Immature natural killer cell (primary cell): ENCODE measurements at regions not wholly inside any gene's neighbourhood (a gene's known extent, or its start where the extent isn't known, plus 50 kb on each side); places are given as distances from the start of the nearest gene placed in this dataset.

Source experiments
- DNase-seq, 3 donors: peaks; one replicate each; pipeline ENCODE4 v3.0.0; 2022; ENCODE audit warnings: mixed read lengths in 1 of 3
- H3K27ac Mint-ChIP-seq, 6 donors: one replicate each; pipeline ENCODE4 v1.8.0; 2020; ENCODE audit warnings: mixed read lengths in 6 of 6, mild to moderate bottlenecking in 5 of 6, inconsistent platforms in 4 of 6, moderate library complexity in 3 of 6
- H3K27me3 Mint-ChIP-seq, 3 donors: one replicate each; pipeline ENCODE4 v1.8.0; 2020 to 2021; ENCODE audit warnings: low read depth in 3 of 3, mild to moderate bottlenecking in 3 of 3, mixed read lengths in 3 of 3, moderate library complexity in 3 of 3, inconsistent platforms in 1 of 3
- H3K36me3 Mint-ChIP-seq, 3 donors: one replicate each; pipeline ENCODE4 v1.8.0; 2020; ENCODE audit warnings: mixed read lengths in 3 of 3, inconsistent platforms in 2 of 3, mild to moderate bottlenecking in 2 of 3
- H3K4me1 Mint-ChIP-seq, 2 donors: one replicate each; pipeline ENCODE4 v1.8.0; 2020; ENCODE audit warnings: inconsistent platforms in 2 of 2, mild to moderate bottlenecking in 2 of 2, mixed read lengths in 2 of 2, moderate library complexity in 1 of 2
- H3K4me3 Mint-ChIP-seq, 5 donors: one replicate each; pipeline ENCODE4 v1.8.0; 2020; ENCODE audit warnings: mild to moderate bottlenecking in 5 of 5, mixed read lengths in 5 of 5, inconsistent platforms in 3 of 5, moderate library complexity in 3 of 5
- H3K9me3 Mint-ChIP-seq, 6 donors: one replicate each; pipeline ENCODE4 v1.8.0; 2020; ENCODE audit warnings: mild to moderate bottlenecking in 6 of 6, mixed read lengths in 6 of 6, inconsistent platforms in 4 of 6, moderate library complexity in 3 of 6

GRCh38 chrX:36909676-36910030 is 98.5 kb upstream of the FAM47C start:
- Mint-ChIP-seq H3K27ac (no peak overlapping the region), H3K4me3 (no peak overlapping the region), H3K9me3 (peaks cover 0 to 3% (median under 1%) of the 10 kb centered on the region in 6 donors), H3K4me1 (no peaks in the 10 kb centered on the region), H3K27me3 (peaks cover 0 to 2% (median 0%) of the 10 kb centered on the region in 3 donors), H3K36me3 (no peaks in the 10 kb centered on the region)
- no peak for DNase-seq

GRCh38 chrX:36913551-36913950 is 94.6 kb upstream of the FAM47C start:
- H3K27ac Mint-ChIP-seq: no peak overlapping the region
- no peak for DNase-seq
- no peaks in the 10 kb centered on the region for H3K4me1 Mint-ChIP-seq
- peaks cover 0 to 2% (median 1%) of the 10 kb centered on the region in 3 donors for H3K27me3 Mint-ChIP-seq
- H3K36me3 Mint-ChIP-seq: no peaks in the 10 kb centered on the region
- H3K9me3 Mint-ChIP-seq: peaks cover 0 to 2% (median 0%) of the 10 kb centered on the region in 6 donors
- no peak overlapping the region for H3K4me3 Mint-ChIP-seq

GRCh38 chrX:36916941-36917340 is 91.2 kb upstream of the FAM47C start:
- H3K4me1 Mint-ChIP-seq: no peaks in the 10 kb centered on the region
- H3K36me3 Mint-ChIP-seq: no peaks in the 10 kb centered on the region
- H3K27me3 Mint-ChIP-seq: peaks cover 0 to 1% (median 0%) of the 10 kb centered on the region in 3 donors
- no peak overlapping the region for H3K4me3 Mint-ChIP-seq
- DNase-seq: no peak
- no peak overlapping the region for H3K27ac Mint-ChIP-seq
- H3K9me3 Mint-ChIP-seq: peaks cover 0 to 2% (median 0%) of the 10 kb centered on the region in 6 donors

- Mint-ChIP-seq H3K36me3 (no peaks in the 10 kb centered on the region), H3K4me3 (no peak overlapping the region), H3K27ac (no peak overlapping the region), H3K27me3 (peaks cover 0 to 1% (median 0%) of the 10 kb centered on the region in 3 donors), H3K4me1 (no peaks in the 10 kb centered on the region), H3K9me3 (peaks cover 0 to 10% (median 2%) of the 10 kb centered on the region in 6 donors)
- DNase-seq: no peak
These were observed 80.5 kb upstream of the FAM47C start for GRCh38 chrX:36927712-36928111.

- H3K27ac Mint-ChIP-seq: no peak overlapping the region
- no peaks in the 10 kb centered on the region for H3K27me3 Mint-ChIP-seq
- no peaks in the 10 kb centered on the region for H3K36me3 Mint-ChIP-seq
- no peak for DNase-seq
- H3K9me3 Mint-ChIP-seq: peaks cover 0 to 10% (median 2%) of the 10 kb centered on the region in 6 donors
- H3K4me1 Mint-ChIP-seq: no peaks in the 10 kb centered on the region
- H3K4me3 Mint-ChIP-seq: no peak overlapping the region
These were observed 77.7 kb upstream of the FAM47C start for GRCh38 chrX:36930491-36930890.

- no peaks in the 10 kb centered on the region for H3K4me1 Mint-ChIP-seq
- no peak overlapping the region for H3K27ac Mint-ChIP-seq
- peaks cover 0 to 6% (median 3%) of the 10 kb centered on the region in 3 donors for H3K27me3 Mint-ChIP-seq
- H3K9me3 Mint-ChIP-seq: peaks cover 0 to 2% (median 0%) of the 10 kb centered on the region in 6 donors
- no peak for DNase-seq
- no peak overlapping the region for H3K4me3 Mint-ChIP-seq
- no peaks in the 10 kb centered on the region for H3K36me3 Mint-ChIP-seq
These were observed 61.0 kb upstream of the FAM47C start for GRCh38 chrX:36947214-36947613.

GRCh38 chrX:36950495-36951253 is 57.5 kb upstream of the FAM47C start:
- no peak for DNase-seq
- no peaks in the 10 kb centered on the region for H3K9me3 Mint-ChIP-seq
- H3K4me3 Mint-ChIP-seq: no peak overlapping the region
- no peaks in the 10 kb centered on the region for H3K4me1 Mint-ChIP-seq
- peaks cover 3 to 6% (median 3%) of the 10 kb centered on the region in 3 donors for H3K27me3 Mint-ChIP-seq
- H3K36me3 Mint-ChIP-seq: no peaks in the 10 kb centered on the region
- H3K27ac Mint-ChIP-seq: no peak overlapping the region

GRCh38 chrX:36957425-36958328 is 50.5 kb upstream of the FAM47C start:
- Mint-ChIP-seq H3K36me3 (no peaks in the 10 kb centered on the region), H3K27ac (no peak overlapping the region), H3K27me3 (peaks cover 3 to 8% (median 4%) of the 10 kb centered on the region in 3 donors), H3K4me3 (no peak overlapping the region), H3K9me3 (peaks cover 0 to 4% (median 1%) of the 10 kb centered on the region in 6 donors), H3K4me1 (no peaks in the 10 kb centered on the region)
- DNase-seq: no peak
